GM12864 (cell line): ENCODE measurements at regions not wholly inside any gene's neighbourhood (a gene's known extent, or its start where the extent isn't known, plus 50 kb on each side); places are given as distances from the start of the nearest gene placed in this dataset.

Experiments used
- DNase-seq: peaks from one replicate; pipeline ENCODE4 v3.0.0-alpha.2; 2011; ENCODE audit warnings: low read depth
- H3K4me3 ChIP-seq: 2 replicates; pipeline ENCODE4 v1.5.1; 2011; ENCODE audit warnings: mild to moderate bottlenecking, low read depth, low read length, control low read depth
- CTCF ChIP-seq: IDR thresholded peaks from 2 replicates; pipeline ENCODE4 v1.5.1; 2011; ENCODE audit warnings: low read depth, mild to moderate bottlenecking, moderate library complexity, low read length, control low read depth, inconsistent platforms; ENCODE audit errors: missing control alignments

GRCh38 chr2:21812766-21813165 lies 689.0 kb downstream of the TDRD15 start:
- DNase-seq: no peak
- H3K4me3 ChIP-seq: no peak overlapping the region
- TF ChIP-seq CTCF: no peak

- no peak overlapping the region for H3K4me3 ChIP-seq
- TF ChIP-seq CTCF: no peak
- no peak for DNase-seq
Measured at GRCh38 chr2:21814588-21815149, 690.9 kb downstream of the TDRD15 start.

GRCh38 chr2:21818212-21818795 lies 694.5 kb downstream of the TDRD15 start:
- H3K4me3 ChIP-seq: no peak overlapping the region
- no peak for TF ChIP-seq CTCF
- no peak for DNase-seq

- no peak overlapping the region for H3K4me3 ChIP-seq
- DNase-seq: no peak
- no peak for TF ChIP-seq CTCF
Measured at GRCh38 chr2:21819454-21819853, 695.7 kb downstream of the TDRD15 start.

- no peak for DNase-seq
- TF ChIP-seq CTCF: no peak
- no peak overlapping the region for H3K4me3 ChIP-seq
Measured at GRCh38 chr2:21820271-21820670, 696.5 kb downstream of the TDRD15 start.

GRCh38 chr2:21821672-21822227 lies 698.0 kb downstream of the TDRD15 start:
- DNase-seq: no peak
- no peak overlapping the region for H3K4me3 ChIP-seq
- no peak for TF ChIP-seq CTCF

- TF ChIP-seq CTCF: no peak
- no peak for DNase-seq
- no peak overlapping the region for H3K4me3 ChIP-seq
Measured at GRCh38 chr2:21822505-21822904, 698.7 kb downstream of the TDRD15 start.
